HG02840 (cell line): ENCODE measurements at regions not wholly inside any gene's neighbourhood (a gene's known extent, or its start where the extent isn't known, plus 50 kb on each side); places are given as distances from the start of the nearest gene placed in this dataset.
"Not testable (repeated sequence)": the region's sequence is repeated elsewhere in the genome, so short reads cannot be mapped to it uniquely, and the experiment has no call there.

ENCODE experiments used
- ATAC-seq: cut with Tn5 transposase; IDR thresholded peaks from one replicate; pipeline ENCODE4 v1.9.1; 2021; ENCODE audit warnings: mild to moderate bottlenecking, moderate library complexity, moderate number of reproducible peaks; ENCODE audit not compliant: unreplicated experiment, low FRiP score

DNA sequence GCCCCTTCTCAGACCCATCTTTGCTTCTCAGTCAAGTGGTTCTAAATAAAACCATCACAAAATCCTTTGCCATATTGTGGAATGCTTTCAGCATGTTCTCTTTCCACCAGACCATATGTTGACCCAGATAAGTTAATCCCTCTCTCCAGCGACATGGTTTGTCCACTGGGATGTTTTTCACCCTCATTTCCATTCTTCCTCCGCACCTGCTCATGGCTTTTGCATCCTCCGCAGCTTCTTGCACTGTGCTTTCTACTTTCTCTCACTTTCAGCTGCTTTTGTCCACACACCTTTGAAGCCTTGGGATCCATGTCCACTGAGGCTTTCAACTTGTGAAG is 52.3 kb upstream of the WAC start:
- no peak for ATAC-seq

DNA sequence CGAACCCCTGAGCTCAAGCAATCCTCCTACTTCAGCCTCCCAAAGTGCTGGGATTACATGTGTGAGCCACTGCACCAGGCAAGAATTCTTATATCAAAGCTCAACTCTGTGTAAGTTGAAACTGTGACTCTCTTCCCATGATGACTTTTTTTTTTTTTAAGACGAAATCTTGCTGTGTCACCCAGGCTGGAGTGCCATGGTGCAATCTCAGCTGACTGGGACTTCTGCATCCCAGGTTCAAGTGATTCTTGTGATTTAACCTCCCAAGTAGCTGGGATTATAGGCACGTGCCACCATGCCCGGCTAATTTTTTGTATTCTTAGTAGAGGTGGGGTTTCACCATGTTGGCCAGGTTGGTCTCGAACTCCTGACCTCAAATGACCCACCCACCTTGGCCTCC is 51.6 kb upstream of the WAC start:
- not testable (repeated sequence) for ATAC-seq

DNA sequence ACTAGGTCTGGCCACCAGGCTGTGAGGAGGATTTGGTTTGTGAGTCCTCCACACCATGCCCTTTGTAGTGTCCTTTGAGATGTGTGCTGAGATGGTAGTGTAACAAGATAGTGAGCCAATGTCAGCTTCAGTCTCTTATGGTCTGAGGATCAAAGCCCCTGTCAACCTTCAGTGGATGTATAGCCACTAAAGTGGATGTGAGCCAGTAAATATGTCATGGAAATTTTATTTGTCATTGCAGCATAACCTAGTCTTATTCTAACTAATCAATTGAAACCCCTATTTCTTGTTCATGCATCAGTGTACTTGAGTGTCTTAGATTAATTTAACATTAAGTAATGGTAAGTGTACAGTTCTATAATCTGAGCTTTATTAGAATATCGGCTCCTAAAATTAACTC is 51.0 kb upstream of the WAC start:
- ATAC-seq, result no peak
